GM21737 (cell line): ENCODE measurements at regions not wholly inside any gene's neighbourhood (a gene's known extent, or its start where the extent isn't known, plus 50 kb on each side); places are given as distances from the start of the nearest gene placed in this dataset.
"Not testable (repeated sequence)": the region's sequence is repeated elsewhere in the genome, so short reads cannot be mapped to it uniquely, and the experiment has no call there.

Experiments used
- ATAC-seq: cut with Tn5 transposase; IDR thresholded peaks from one replicate; pipeline ENCODE4 v1.9.1; 2021; ENCODE audit warnings: mild to moderate bottlenecking, moderate library complexity; ENCODE audit not compliant: unreplicated experiment

- no peak for ATAC-seq
Observed at GRCh38 chr2:436205-436604, 148.3 kb upstream of the ALKAL2 start.

GRCh38 chr2:434625-435024 lies 146.7 kb upstream of the ALKAL2 start:
- no peak for ATAC-seq

- no peak for ATAC-seq
Observed at GRCh38 chr2:433216-433615, 145.3 kb upstream of the ALKAL2 start.

- no peak for ATAC-seq
Observed at GRCh38 chr2:430291-431040, 142.6 kb upstream of the ALKAL2 start.

GRCh38 chr2:429575-430254 lies 141.8 kb upstream of the ALKAL2 start:
- no peak for ATAC-seq

- ATAC-seq: no peak
Observed at GRCh38 chr2:429142-429541, 141.3 kb upstream of the ALKAL2 start.

GRCh38 chr2:428591-428990 lies 140.7 kb upstream of the ALKAL2 start:
- ATAC-seq: no peak

GRCh38 chr2:426696-427095 lies 138.8 kb upstream of the ALKAL2 start:
- ATAC-seq: not testable (repeated sequence)

GRCh38 chr2:425947-426346 lies 138.1 kb upstream of the ALKAL2 start:
- no peak for ATAC-seq

GRCh38 chr2:425243-425642 lies 137.4 kb upstream of the ALKAL2 start:
- ATAC-seq: no peak

- no peak for ATAC-seq
Observed at GRCh38 chr2:424306-425171, 136.6 kb upstream of the ALKAL2 start.

- ATAC-seq: no peak
Observed at GRCh38 chr2:423479-423878, 135.6 kb upstream of the ALKAL2 start.

GRCh38 chr2:422676-423435 lies 135.0 kb upstream of the ALKAL2 start:
- no peak for ATAC-seq

- ATAC-seq: no peak
Observed at GRCh38 chr2:421406-421805, 133.5 kb upstream of the ALKAL2 start.

GRCh38 chr2:419687-420317 lies 131.9 kb upstream of the ALKAL2 start:
- ATAC-seq: no peak

- ATAC-seq: no peak
Observed at GRCh38 chr2:417662-418061, 129.8 kb upstream of the ALKAL2 start.

GRCh38 chr2:417006-417405 lies 129.1 kb upstream of the ALKAL2 start:
- ATAC-seq: no peak

GRCh38 chr2:415986-416610 lies 128.2 kb upstream of the ALKAL2 start:
- no peak for ATAC-seq

- ATAC-seq: no peak
Observed at GRCh38 chr2:409523-409922, 121.6 kb upstream of the ALKAL2 start.

GRCh38 chr2:407630-408029 lies 119.7 kb upstream of the ALKAL2 start:
- ATAC-seq: no peak
